NCI-H774 (cell line): ENCODE measurements at regions not wholly inside any gene's neighbourhood (a gene's known extent, or its start where the extent isn't known, plus 50 kb on each side); places are given as distances from the start of the nearest gene placed in this dataset.
A peak's percentile ranks its signal among the peaks of the same experiment; 100 is the strongest.

Experiments
- DNase-seq: peaks from one replicate; lab custom pipeline; 2025; lab: John Stamatoyannopoulos, UW

- DNase-seq = no peak
These were observed 152.1 kb upstream of the ALCAM start for GRCh38 chr3:105214590-105214989.

GRCh38 chr3:105222568-105223093, 144.1 kb upstream of the ALCAM start:
- no peak for DNase-seq

- no peak for DNase-seq
These were observed 142.9 kb upstream of the ALCAM start for GRCh38 chr3:105223815-105224214.

GRCh38 chr3:105228696-105229095, 138.0 kb upstream of the ALCAM start:
- DNase-seq = no peak

- no peak for DNase-seq
These were observed 134.2 kb upstream of the ALCAM start for GRCh38 chr3:105232553-105232952.

- no peak for DNase-seq
These were observed 133.7 kb upstream of the ALCAM start for GRCh38 chr3:105233010-105233409.

- DNase-seq = no peak
These were observed 131.5 kb upstream of the ALCAM start for GRCh38 chr3:105235221-105235620.

- DNase-seq = no peak
These were observed 130.9 kb upstream of the ALCAM start for GRCh38 chr3:105235785-105236184.

GRCh38 chr3:105238367-105238766, 128.3 kb upstream of the ALCAM start:
- no peak for DNase-seq

- no peak for DNase-seq
These were observed 123.6 kb upstream of the ALCAM start for GRCh38 chr3:105243076-105243475.

- no peak for DNase-seq
These were observed 120.2 kb upstream of the ALCAM start for GRCh38 chr3:105246536-105246935.

- DNase-seq = peak; percentile 59
These were observed 113.5 kb upstream of the ALCAM start for GRCh38 chr3:105253225-105253624.

- DNase-seq = no peak
These were observed 112.6 kb upstream of the ALCAM start for GRCh38 chr3:105254154-105254553.

GRCh38 chr3:105255350-105255749, 111.4 kb upstream of the ALCAM start:
- no peak for DNase-seq

GRCh38 chr3:105259496-105259895, 107.2 kb upstream of the ALCAM start:
- DNase-seq = no peak

GRCh38 chr3:105260385-105260784, 106.3 kb upstream of the ALCAM start:
- DNase-seq = no peak

- DNase-seq = no peak
These were observed 92.2 kb upstream of the ALCAM start for GRCh38 chr3:105274536-105274935.

- no peak for DNase-seq
These were observed 91.8 kb upstream of the ALCAM start for GRCh38 chr3:105274958-105275357.

- no peak for DNase-seq
These were observed 89.1 kb upstream of the ALCAM start for GRCh38 chr3:105277656-105278055.

GRCh38 chr3:105278688-105279087, 88.0 kb upstream of the ALCAM start:
- DNase-seq = no peak

GRCh38 chr3:105281989-105282388, 84.7 kb upstream of the ALCAM start:
- no peak for DNase-seq

- DNase-seq = no peak
These were observed 81.8 kb upstream of the ALCAM start for GRCh38 chr3:105284876-105285275.

- no peak for DNase-seq
These were observed 81.0 kb upstream of the ALCAM start for GRCh38 chr3:105285653-105286241.

- no peak for DNase-seq
These were observed 73.3 kb upstream of the ALCAM start for GRCh38 chr3:105293441-105293840.
